HepG2 (cell line): ENCODE measurements at regions not wholly inside any gene's neighbourhood (a gene's known extent, or its start where the extent isn't known, plus 50 kb on each side); places are given as distances from the start of the nearest gene placed in this dataset.
"Not testable (repeated sequence)": the region's sequence is repeated elsewhere in the genome, so short reads cannot be mapped to it uniquely, and the experiment has no call there.

Experiments
- ATAC-seq: fragments of 200-7000 bp; cut with Tn5 transposase; 3 replicates; pipeline ENCODE4 v1.9.1; 2020; ENCODE audit warnings: mild to moderate bottlenecking, moderate library complexity
- BruUV-seq: library from RNA; stranded (reverse); fragments of 400-500 nt; replicated peaks from 2 replicates; lab custom pipeline; 2021; lab: Mats Ljungman, UMichigan
- CTCF ChIA-PET: fragments of 300-600 bp; formaldehyde crosslinking; extraction: SDS; loops from one replicate; lab custom pipeline; 2021; ENCODE audit warnings: low total read pairs, inconsistent platforms, low intra/inter-chr PET ratio; lab: Yijun Ruan, JAX
- POLR2A ChIA-PET: fragments of 350-600 bp; sonication (Branson Sonifier 250); formaldehyde crosslinking; loops from one replicate; lab custom pipeline; 2020; ENCODE audit warnings: antibody characterized with exemption, inconsistent platforms; lab: Yijun Ruan, JAX
- DNase-seq: peaks from one replicate; pipeline ENCODE4 v3.0.0-alpha.2; 2015; ENCODE audit warnings: low spot score
- FAIRE-seq: peaks from 3 replicates; lab custom pipeline; 2011; peaks lifted over from hg19 to GRCh38; lab: Jason Lieb, UNC
- H2AFZ ChIP-seq: one replicate; pipeline ENCODE4 v1.6.1; 2011; ENCODE audit warnings: low read length, inconsistent platforms
- H3K27ac ChIP-seq: fragments of 300-600 bp; 3 replicates; pipeline ENCODE4 v1.8.0; 2011; ENCODE audit warnings: mixed run types, mild to moderate bottlenecking, mixed read lengths, low read length, inconsistent platforms; ENCODE audit not compliant: insufficient read depth; ENCODE audit errors: extremely low read length
- H3K27me3 ChIP-seq, 2 experiments: fragments of 200-600 bp in 1 of 2; 2 replicates in 1 of 2; 3 replicates in 1 of 2; pipeline versions ENCODE4 v1.6.0 to v1.8.0; 2011; ENCODE audit warnings: low read length in 2 of 2, mild to moderate bottlenecking in 2 of 2, moderate library complexity in 2 of 2, inconsistent platforms in 1 of 2; ENCODE audit not compliant: insufficient read depth in 2 of 2, control insufficient read depth in 1 of 2
- H3K36me3 ChIP-seq, 2 experiments: fragments of 200-600 bp in 1 of 2; replicated peaks in 1 of 2; 2 replicates in 1 of 2; 3 replicates in 1 of 2; pipeline versions ENCODE4 v1.5.1 to v1.8.0; 2011; ENCODE audit warnings: low read length in 2 of 2, inconsistent platforms in 1 of 2; ENCODE audit not compliant: insufficient read depth in 2 of 2, control insufficient read depth in 1 of 2
- H3K4me1 ChIP-seq: 2 replicates; pipeline ENCODE4 v1.5.1; 2012; ENCODE audit warnings: low read length, inconsistent platforms; ENCODE audit not compliant: insufficient read depth
- H3K4me2 ChIP-seq: 2 replicates; pipeline ENCODE4 v1.6.0; 2011; ENCODE audit warnings: low read depth, low read length, inconsistent platforms
- H3K4me3 ChIP-seq, 3 experiments: fragments of 200-600 bp in 1 of 3; sonication (generic), shearing (Covaris generic) in 1 of 3; replicated peaks in 1 of 3; 2 replicates each; pipeline ENCODE4 v1.5.1; 2011 to 2016; ENCODE audit warnings: low read length in 3 of 3, inconsistent platforms in 2 of 3, low read depth in 2 of 3, mild to moderate bottlenecking in 2 of 3, control low read depth in 1 of 3, mixed read lengths in 1 of 3; ENCODE audit not compliant: insufficient read depth in 1 of 3
- H3K79me2 ChIP-seq: one replicate; pipeline ENCODE4 v1.6.1; 2011; ENCODE audit warnings: low read length, inconsistent platforms; ENCODE audit not compliant: insufficient read depth
- H3K9ac ChIP-seq: 2 replicates; pipeline ENCODE4 v1.6.0; 2011; ENCODE audit warnings: mild to moderate bottlenecking, low read depth, low read length, inconsistent platforms; ENCODE audit not compliant: insufficient read depth
- H3K9me3 ChIP-seq: 2 replicates; pipeline ENCODE4 v1.5.1; 2012; ENCODE audit warnings: mild to moderate bottlenecking, low read length
- H4K20me1 ChIP-seq: 2 replicates; pipeline ENCODE4 v1.6.0; 2011; ENCODE audit warnings: inconsistent platforms, mild to moderate bottlenecking, low read length, moderate library complexity; ENCODE audit not compliant: insufficient read depth
- CREB3 ChIP-seq: sonication (generic); formaldehyde crosslinking; IDR thresholded peaks from 2 replicates; pipeline ENCODE4 v1.5.0; 2020; ENCODE audit warnings: missing genetic modification reagents
- POLR2AphosphoS2 ChIP-seq: IDR thresholded peaks from 2 replicates; pipeline ENCODE4 v1.6.1; 2011; ENCODE audit warnings: low read depth, low read length, improper control_type of control experiment
- XBP1 ChIP-seq: sonication (generic); formaldehyde crosslinking; IDR thresholded peaks from 2 replicates; pipeline ENCODE4 v1.5.0; 2020; ENCODE audit warnings: missing genetic modification reagents
- ZNF20 ChIP-seq: sonication (generic); formaldehyde crosslinking; IDR thresholded peaks from 2 replicates; pipeline ENCODE4 v1.4.0; 2020; ENCODE audit warnings: mild to moderate bottlenecking, moderate library complexity, missing genetic modification reagents
- ZNF607 ChIP-seq: sonication (generic); formaldehyde crosslinking; IDR thresholded peaks from 2 replicates; pipeline ENCODE4 v1.5.1; 2020; ENCODE audit warnings: missing genetic modification reagents, mild to moderate bottlenecking, borderline replicate concordance
- ZNF687 ChIP-seq: sonication (generic); formaldehyde crosslinking; IDR thresholded peaks from 2 replicates; pipeline ENCODE4 v1.5.1; 2020; ENCODE audit warnings: mild to moderate bottlenecking, missing genetic modification reagents, moderate library complexity
- ZNF703 ChIP-seq: sonication (generic); formaldehyde crosslinking; IDR thresholded peaks from 2 replicates; pipeline ENCODE4 v1.5.1; 2020; ENCODE audit warnings: missing genetic modification reagents, mild to moderate bottlenecking, moderate library complexity, borderline replicate concordance
- whole genome bisulfite sequencing: methylation state at CpG from one replicate; pipeline ENCODE4 v1.1.6; 2017; ENCODE audit warnings: low lambda C conversion rate; 5-methylcytosine and 5-hydroxymethylcytosine counted together
- in situ Hi-C: cut with HindIII; loops from 2 replicates; pipeline ENCODE4 v1.10.0; 2017; ENCODE audit warnings: low pct_unique_long_range_greater_than_20kb; ENCODE audit not compliant: extremely low pct_ligation_motif_present
- intact Hi-C: fragments of 100-400 bp; cut with micrococcal nuclease; formaldehyde crosslinking; loops from one replicate; pipeline ENCODE4 v1.10.0; 2022; ENCODE audit not compliant: unreplicated experiment

- in situ Hi-C loops, FAIRE-seq, H3K4me2 ChIP-seq, H3K4me1 ChIP-seq, H3K9me3 ChIP-seq, H2AFZ ChIP-seq, H3K27me3 ChIP-seq, H3K79me2 ChIP-seq, CTCF ChIA-PET, DNase-seq, POLR2A ChIA-PET, H3K4me3 ChIP-seq, ATAC-seq, H3K36me3 ChIP-seq, intact Hi-C loops, BruUV-seq, H4K20me1 ChIP-seq, H3K27ac ChIP-seq, H3K9ac ChIP-seq: not testable (repeated sequence)
- 7% methylated on average over 3 of the region's 3 CpGs for WGBS
Measured at GRCh38 chrY:26491507-26491906, 869.6 kb downstream of the CDY1 start.

GRCh38 chrY:26521436-26521835 lies 899.5 kb downstream of the CDY1 start:
- H3K9me3 ChIP-seq, H2AFZ ChIP-seq, H3K4me3 ChIP-seq, H3K4me1 ChIP-seq, H3K36me3 ChIP-seq, H3K79me2 ChIP-seq, H3K27me3 ChIP-seq, H3K27ac ChIP-seq, H3K4me2 ChIP-seq, CTCF ChIA-PET, H3K9ac ChIP-seq, H4K20me1 ChIP-seq, BruUV-seq, ATAC-seq, DNase-seq, intact Hi-C loops, in situ Hi-C loops, FAIRE-seq, POLR2A ChIA-PET: not testable (repeated sequence)
- no CpG with 5 or more reads among the region's 2 CpGs for WGBS

GRCh38 chrY:26555015-26555414 lies 933.1 kb downstream of the CDY1 start:
- no peak overlapping the region for H3K4me3 ChIP-seq
- no peaks in the 10 kb centered on the region for H4K20me1 ChIP-seq
- in situ Hi-C loops (no loop called here), intact Hi-C loops (no loop called here)
- H2AFZ ChIP-seq, result no peak overlapping the region
- no peak overlapping the region for H3K27ac ChIP-seq
- FAIRE-seq (no peak), DNase-seq (no peak), ATAC-seq (no peak)
- H3K9me3 ChIP-seq, result no peaks in the 10 kb centered on the region
- H3K36me3 ChIP-seq, result no peaks in the 10 kb centered on the region
- no TSS peak for BruUV-seq
- 98% methylated on average over 2 of the region's 2 CpGs for WGBS
- H3K4me2 ChIP-seq, result no peak overlapping the region
- no peaks in the 10 kb centered on the region for H3K79me2 ChIP-seq
- ChIA-PET CTCF (no interaction called here), POLR2A (no interaction called here)
- H3K27me3 ChIP-seq, result no peaks in the 10 kb centered on the region
- H3K4me1 ChIP-seq, result no peaks in the 10 kb centered on the region
- no peak overlapping the region for H3K9ac ChIP-seq
- no peak for TF ChIP-seq ZNF607 (CRISPR knock-in tag)
- no peak for TF ChIP-seq POLR2AphosphoS2
- TF ChIP-seq ZNF20 (CRISPR knock-in tag), result no peak
- no peak for TF ChIP-seq CREB3 (CRISPR knock-in tag)
- no peak for TF ChIP-seq XBP1 (CRISPR knock-in tag)
- TF ChIP-seq ZNF703 (CRISPR knock-in tag), result no peak
- TF ChIP-seq ZNF687 (CRISPR knock-in tag), result no peak
